ENCODE measurements at regions not wholly inside any gene's neighbourhood (a gene's known extent, or its start where the extent isn't known, plus 50 kb on each side); places are given as distances from the start of the nearest gene placed in this dataset.
A peak's percentile ranks its signal among the peaks of the same experiment; 100 is the strongest.

GRCh38 chr6:154656660-154657059, 76.6 kb upstream of the SCAF8 start:
- no peak for TF ChIP-seq CTCF (conservative IDR thresholded peaks at IDR 0.05; ENCODE audit: low read depth, low read length)
- H3K4me3 ChIP-seq (ENCODE audit: low read depth, low read length): no peak overlapping the region
- no peak for DNase-seq (ENCODE audit: low read depth)

GRCh38 chr6:154661768-154662167, 71.4 kb upstream of the SCAF8 start:
- H3K4me3 ChIP-seq (ENCODE audit: low read depth, low read length): no peak overlapping the region
- DNase-seq (ENCODE audit: low read depth): peak; percentile 23
- peak; percentile 16 for TF ChIP-seq CTCF (conservative IDR thresholded peaks at IDR 0.05; ENCODE audit: low read depth, low read length)

GRCh38 chr6:154664287-154664686, 68.9 kb upstream of the SCAF8 start:
- no peak for DNase-seq (ENCODE audit: low read depth)
- no peak for TF ChIP-seq CTCF (conservative IDR thresholded peaks at IDR 0.05; ENCODE audit: low read depth, low read length)
- H3K4me3 ChIP-seq (ENCODE audit: low read depth, low read length): no peak overlapping the region

- TF ChIP-seq CTCF (conservative IDR thresholded peaks at IDR 0.05; ENCODE audit: low read depth, low read length): no peak
- DNase-seq (ENCODE audit: low read depth): no peak
- no peak overlapping the region for H3K4me3 ChIP-seq (ENCODE audit: low read depth, low read length)
Observed at GRCh38 chr6:154668156-154668555, 65.1 kb upstream of the SCAF8 start.

GRCh38 chr6:154672086-154672485, 61.1 kb upstream of the SCAF8 start:
- H3K4me3 ChIP-seq (ENCODE audit: low read depth, low read length): no peak overlapping the region
- no peak for TF ChIP-seq CTCF (conservative IDR thresholded peaks at IDR 0.05; ENCODE audit: low read depth, low read length)
- no peak for DNase-seq (ENCODE audit: low read depth)

- DNase-seq (ENCODE audit: low read depth): no peak
- TF ChIP-seq CTCF (conservative IDR thresholded peaks at IDR 0.05; ENCODE audit: low read depth, low read length): no peak
- H3K4me3 ChIP-seq (ENCODE audit: low read depth, low read length): no peak overlapping the region
Observed at GRCh38 chr6:154673919-154674318, 59.3 kb upstream of the SCAF8 start.

- TF ChIP-seq CTCF (conservative IDR thresholded peaks at IDR 0.05; ENCODE audit: low read depth, low read length): peak; percentile 100
- peak; percentile 99 for DNase-seq (ENCODE audit: low read depth)
- no peak overlapping the region for H3K4me3 ChIP-seq (ENCODE audit: low read depth, low read length)
Observed at GRCh38 chr6:154675602-154676088, 57.6 kb upstream of the SCAF8 start.
